ENCODE measurements at regions not wholly inside any gene's neighbourhood (a gene's known extent, or its start where the extent isn't known, plus 50 kb on each side); places are given as distances from the start of the nearest gene placed in this dataset.

DNA sequence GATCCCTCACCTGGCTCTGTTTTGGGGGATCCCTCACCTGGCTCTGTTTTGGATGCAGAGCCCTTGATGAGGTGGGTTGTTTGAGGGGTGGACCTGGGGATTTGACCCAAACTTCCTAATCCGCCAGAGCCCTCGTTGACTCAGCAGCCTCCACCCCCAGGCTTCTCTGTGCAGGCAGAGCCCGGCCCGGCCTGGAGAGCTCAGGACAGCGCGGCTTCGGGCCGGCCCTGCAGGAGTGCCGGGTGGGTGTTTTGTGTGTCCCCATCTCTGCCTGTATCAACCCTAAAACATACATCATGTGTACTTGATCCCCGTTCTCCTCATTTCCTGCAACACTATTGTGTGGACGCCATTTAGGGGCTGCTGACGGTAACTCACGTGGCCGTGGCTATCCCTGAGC is 124.2 kb downstream of the SIK1 start:
- TF ChIP-seq, protein P1, sequence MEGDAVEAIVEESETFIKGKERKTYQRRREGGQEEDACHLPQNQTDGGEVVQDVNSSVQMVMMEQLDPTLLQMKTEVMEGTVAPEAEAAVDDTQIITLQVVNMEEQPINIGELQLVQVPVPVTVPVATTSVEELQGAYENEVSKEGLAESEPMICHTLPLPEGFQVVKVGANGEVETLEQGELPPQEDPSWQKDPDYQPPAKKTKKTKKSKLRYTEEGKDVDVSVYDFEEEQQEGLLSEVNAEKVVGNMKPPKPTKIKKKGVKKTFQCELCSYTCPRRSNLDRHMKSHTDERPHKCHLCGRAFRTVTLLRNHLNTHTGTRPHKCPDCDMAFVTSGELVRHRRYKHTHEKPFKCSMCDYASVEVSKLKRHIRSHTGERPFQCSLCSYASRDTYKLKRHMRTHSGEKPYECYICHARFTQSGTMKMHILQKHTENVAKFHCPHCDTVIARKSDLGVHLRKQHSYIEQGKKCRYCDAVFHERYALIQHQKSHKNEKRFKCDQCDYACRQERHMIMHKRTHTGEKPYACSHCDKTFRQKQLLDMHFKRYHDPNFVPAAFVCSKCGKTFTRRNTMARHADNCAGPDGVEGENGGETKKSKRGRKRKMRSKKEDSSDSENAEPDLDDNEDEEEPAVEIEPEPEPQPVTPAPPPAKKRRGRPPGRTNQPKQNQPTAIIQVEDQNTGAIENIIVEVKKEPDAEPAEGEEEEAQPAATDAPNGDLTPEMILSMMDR (conservative IDR thresholded peaks at IDR 0.05; ENCODE audit: low read depth, low read length) = no peak
- DNase-seq (ENCODE audit: low read depth) = no peak
- H3K4me3 ChIP-seq (ENCODE audit: low read depth, low read length) = no peak overlapping the region

DNA sequence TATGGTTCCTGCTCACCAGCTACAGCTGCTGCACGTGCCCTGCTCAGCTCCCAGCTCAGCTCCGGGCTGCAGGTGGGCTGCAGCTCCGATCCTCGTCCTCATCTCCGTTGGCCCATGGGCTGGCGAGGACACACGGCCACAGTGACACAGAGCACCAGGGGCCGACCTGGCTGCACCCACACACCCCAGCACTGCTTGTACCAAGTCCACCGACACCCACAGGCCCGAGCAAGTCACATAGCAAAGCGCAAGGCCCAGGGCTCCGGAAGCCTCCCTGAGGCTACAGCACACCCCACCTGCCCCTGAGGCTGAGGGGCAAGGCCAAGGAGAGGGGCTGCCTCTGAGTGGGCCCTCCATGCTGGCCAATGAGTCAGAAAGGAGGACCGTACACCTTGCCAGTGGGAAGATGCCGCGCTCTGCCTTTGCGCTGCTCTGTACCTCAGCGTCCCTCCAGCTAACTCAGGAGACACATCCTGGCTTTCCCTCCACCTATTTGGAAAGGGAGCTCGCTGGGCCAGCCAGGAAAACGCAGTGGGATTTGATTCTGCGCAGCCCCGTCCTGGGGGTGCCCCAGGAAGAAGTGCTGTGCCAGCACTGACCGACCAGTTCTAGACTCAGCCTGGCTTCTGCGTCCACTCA is 124.8 kb downstream of the SIK1 start:
- no peak overlapping the region for H3K4me3 ChIP-seq (ENCODE audit: low read depth, low read length)
- DNase-seq (ENCODE audit: low read depth) = no peak
- TF ChIP-seq, protein P1 (conservative IDR thresholded peaks at IDR 0.05; ENCODE audit: low read depth, low read length) = no peak

DNA sequence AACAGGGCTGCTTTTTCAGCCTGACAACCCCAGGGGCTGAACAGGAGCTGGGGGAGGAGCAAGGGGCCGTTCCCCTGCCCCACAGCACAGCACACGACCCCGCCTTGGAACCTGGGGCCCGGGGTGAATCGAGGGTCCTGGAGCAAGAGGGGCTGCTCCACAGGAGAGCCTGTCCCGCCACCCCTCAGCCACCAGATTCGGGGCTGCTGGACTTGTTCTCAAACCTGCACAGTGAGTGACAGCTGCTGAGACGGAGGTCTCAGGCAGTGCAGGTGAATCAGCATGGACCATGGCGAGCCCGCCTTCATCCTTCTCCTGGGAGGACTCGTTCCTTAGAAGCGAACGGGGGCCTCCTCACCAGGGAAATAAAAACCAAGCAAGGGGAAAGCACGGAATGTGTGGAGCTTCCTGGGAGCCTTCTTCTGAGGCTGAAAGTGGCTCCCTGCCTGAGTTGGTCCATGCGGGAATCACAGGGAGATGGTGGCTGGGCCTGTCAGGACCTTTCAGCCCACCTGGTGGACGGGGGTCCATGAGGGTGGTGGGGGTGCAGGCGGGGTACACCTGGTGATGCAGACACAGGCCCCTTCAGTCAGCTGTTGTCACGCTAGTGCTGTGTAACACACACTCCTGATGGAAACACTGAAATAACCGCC is 125.4 kb downstream of the SIK1 start:
- no peak overlapping the region for H3K4me3 ChIP-seq (ENCODE audit: low read depth, low read length)
- no peak for DNase-seq (ENCODE audit: low read depth)
- TF ChIP-seq, protein P1 (conservative IDR thresholded peaks at IDR 0.05; ENCODE audit: low read depth, low read length) = no peak

DNA sequence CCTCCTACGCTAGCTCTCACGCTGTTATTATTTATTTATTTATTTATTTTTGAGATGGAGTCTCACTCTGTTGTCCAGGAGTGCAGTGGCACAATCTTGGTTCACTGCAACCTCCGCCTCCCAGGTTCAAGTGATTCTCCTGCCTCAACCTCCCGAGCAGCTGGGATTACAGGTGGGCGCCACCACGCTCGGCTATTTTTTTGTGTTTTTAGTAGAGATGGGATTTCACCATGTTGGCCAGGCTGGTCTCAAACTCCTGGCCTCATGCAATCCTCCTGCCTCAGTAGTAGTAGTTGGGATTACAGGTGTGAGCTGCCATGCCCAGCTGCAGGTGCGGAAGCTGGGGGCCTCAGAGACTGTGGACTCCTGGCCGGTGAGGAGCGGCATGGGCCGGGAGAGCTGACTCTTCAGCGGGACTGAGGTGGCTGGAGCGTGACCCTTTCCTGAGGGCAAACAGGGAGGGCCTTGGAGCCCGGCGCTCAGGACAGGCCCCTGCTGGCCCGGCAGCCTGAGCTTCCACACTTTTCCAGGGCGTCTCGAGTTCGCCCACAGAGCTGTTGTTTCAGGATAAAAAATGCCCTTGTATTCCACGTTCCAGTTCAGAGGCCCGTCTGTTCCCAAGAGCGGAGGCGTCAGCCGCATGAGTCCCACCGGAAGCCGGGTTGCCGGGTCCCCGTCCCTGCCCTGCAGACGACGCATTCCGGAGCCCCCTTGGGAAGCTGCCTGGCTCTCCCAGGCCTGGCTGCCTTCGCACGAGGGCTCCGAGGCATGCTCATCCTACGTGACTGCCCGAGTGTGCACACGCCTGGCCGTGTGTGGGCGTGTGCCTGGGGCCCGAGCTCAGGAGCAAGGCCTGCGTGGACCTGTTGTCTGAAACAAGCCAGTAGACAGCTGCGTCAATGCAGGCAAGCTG is 126.2 kb downstream of the SIK1 start:
- DNase-seq (ENCODE audit: low read depth) = peak; percentile 43
- TF ChIP-seq, protein P1 (conservative IDR thresholded peaks at IDR 0.05; ENCODE audit: low read depth, low read length) = no peak
- no peak overlapping the region for H3K4me3 ChIP-seq (ENCODE audit: low read depth, low read length)

DNA sequence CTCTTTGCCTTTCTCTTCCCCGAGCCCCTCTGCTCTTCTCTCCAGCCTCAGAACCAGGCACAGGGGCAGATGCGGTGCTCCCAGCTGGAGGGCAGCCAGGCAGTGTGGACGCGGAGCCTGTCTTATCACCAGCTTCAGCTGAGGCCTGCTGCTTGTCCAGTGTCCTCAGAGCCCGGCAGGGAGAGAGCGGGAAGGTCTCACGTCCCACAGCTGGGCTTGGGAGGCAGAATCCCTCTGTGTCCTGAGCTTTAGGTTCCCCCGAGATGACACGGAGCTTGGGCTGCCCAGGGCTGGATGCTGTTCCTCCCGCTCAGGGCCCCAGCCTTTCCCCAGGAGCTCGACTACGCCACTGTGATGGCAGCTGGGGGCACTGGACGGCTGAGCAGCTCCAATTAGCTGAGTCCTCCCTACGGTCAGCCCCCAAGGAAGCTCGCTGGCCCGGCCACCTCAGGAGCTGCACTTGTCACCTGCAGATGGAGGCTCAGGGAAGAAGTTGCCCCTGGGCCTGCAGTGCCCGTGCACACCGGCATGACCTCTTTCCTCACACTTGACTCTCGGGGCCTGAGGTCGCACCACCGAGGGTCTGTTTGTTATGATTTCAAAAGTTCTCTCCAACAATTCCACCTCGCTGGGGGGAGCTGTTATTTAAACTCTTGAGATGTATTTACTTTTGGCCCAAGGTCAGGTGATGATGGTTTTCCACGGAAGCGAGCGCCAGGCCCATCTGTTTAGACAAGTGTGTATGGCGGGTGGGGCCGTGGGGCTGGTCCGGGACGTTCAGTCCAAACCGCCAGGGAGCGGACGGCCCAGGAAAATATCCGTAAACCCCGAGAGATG is 127.3 kb downstream of the SIK1 start:
- no peak overlapping the region for H3K4me3 ChIP-seq (ENCODE audit: low read depth, low read length)
- DNase-seq (ENCODE audit: low read depth) = no peak
- TF ChIP-seq, protein P1 (conservative IDR thresholded peaks at IDR 0.05; ENCODE audit: low read depth, low read length) = no peak

All from choroid plexus epithelial cell (primary cell).